HepG2 (cell line): ENCODE measurements at regions not wholly inside any gene's neighbourhood (a gene's known extent, or its start where the extent isn't known, plus 50 kb on each side); places are given as distances from the start of the nearest gene placed in this dataset.

Experiments
- BCL6 ChIP-seq: IDR thresholded peaks from 2 replicates; pipeline ENCODE4 v1.6.1; 2016; ENCODE audit warnings: missing genetic modification reagents, missing compliant biosample characterization
- BRF2 ChIP-seq: sonication (generic); formaldehyde crosslinking; IDR thresholded peaks from 2 replicates; pipeline ENCODE4 v1.8.1; 2022; ENCODE audit warnings: mild to moderate bottlenecking, missing genetic modification reagents
- HBP1 ChIP-seq: IDR thresholded peaks from 2 replicates; pipeline ENCODE4 v1.6.1; 2016; ENCODE audit warnings: low read depth, control low read depth
- MEIS1 ChIP-seq: sonication (generic); formaldehyde crosslinking; IDR thresholded peaks from 2 replicates; pipeline ENCODE4 v1.9.0; 2021; ENCODE audit warnings: mild to moderate bottlenecking, missing genetic modification reagents, moderate library complexity, borderline replicate concordance
- MIXL1 ChIP-seq: IDR thresholded peaks from 2 replicates; pipeline ENCODE4 v1.6.1; 2016
- NCOA1 ChIP-seq: sonication (generic); formaldehyde crosslinking; IDR thresholded peaks from 2 replicates; pipeline ENCODE4 v1.9.0; 2021; ENCODE audit warnings: missing genetic modification reagents
- NFYB ChIP-seq: sonication (generic); formaldehyde crosslinking; IDR thresholded peaks from 2 replicates; pipeline ENCODE4 v1.4.0; 2020; ENCODE audit warnings: missing genetic modification reagents
- POGZ ChIP-seq: sonication (generic); formaldehyde crosslinking; IDR thresholded peaks from 2 replicates; pipeline ENCODE4 v1.4.0; 2020; ENCODE audit warnings: mild to moderate bottlenecking, missing genetic modification reagents
- RARA ChIP-seq: IDR thresholded peaks from 2 replicates; pipeline ENCODE4 v1.6.1; 2016; ENCODE audit warnings: missing genetic modification reagents, missing compliant biosample characterization
- REST ChIP-seq, 2 experiments: IDR thresholded peaks; 2 replicates each; pipeline ENCODE4 v1.6.1; 2011 to 2012; ENCODE audit warnings: low read length in 2 of 2, borderline replicate concordance in 1 of 2, low read depth in 1 of 2, mild to moderate bottlenecking in 1 of 2, moderate library complexity in 1 of 2
- RXRA ChIP-seq: sonication (generic); formaldehyde crosslinking; IDR thresholded peaks from 2 replicates; pipeline ENCODE4 v1.5.1; 2020; ENCODE audit warnings: missing genetic modification reagents
- SATB2 ChIP-seq: sonication (generic); formaldehyde crosslinking; IDR thresholded peaks from 2 replicates; pipeline ENCODE4 v1.5.0; 2020; ENCODE audit warnings: missing genetic modification reagents
- SMAD9 ChIP-seq: sonication (generic); formaldehyde crosslinking; IDR thresholded peaks from 2 replicates; pipeline ENCODE4 v1.5.1; 2020; ENCODE audit warnings: mild to moderate bottlenecking, missing genetic modification reagents
- SNAPC5 ChIP-seq: sonication (generic); formaldehyde crosslinking; IDR thresholded peaks from 2 replicates; pipeline ENCODE4 v1.8.1; 2023; ENCODE audit warnings: mild to moderate bottlenecking, missing genetic modification reagents, borderline replicate concordance
- ZC3H13 ChIP-seq: sonication (generic); formaldehyde crosslinking; IDR thresholded peaks from 2 replicates; pipeline ENCODE4 v1.8.1; 2023; ENCODE audit warnings: mild to moderate bottlenecking, missing genetic modification reagents, moderate library complexity
- ZFP62 ChIP-seq: sonication (generic); formaldehyde crosslinking; IDR thresholded peaks from 2 replicates; pipeline ENCODE4 v1.4.0; 2020; ENCODE audit warnings: missing genetic modification reagents
- ZIK1 ChIP-seq: sonication (generic); formaldehyde crosslinking; IDR thresholded peaks from 2 replicates; pipeline ENCODE4 v1.5.0; 2020; ENCODE audit warnings: mild to moderate bottlenecking, low read depth, missing genetic modification reagents, borderline replicate concordance
- ZMYM2 ChIP-seq: sonication (generic); formaldehyde crosslinking; IDR thresholded peaks from 2 replicates; pipeline ENCODE4 v1.8.0; 2022; ENCODE audit warnings: mild to moderate bottlenecking, missing genetic modification reagents
- ZNF282 ChIP-seq: fragments of 450-650 bp; IDR thresholded peaks from 2 replicates; pipeline ENCODE4 v1.6.1; 2018; ENCODE audit not compliant: partially characterized antibody
- ZNF543 ChIP-seq: sonication (generic); formaldehyde crosslinking; IDR thresholded peaks from 2 replicates; pipeline ENCODE4 v1.4.0; 2020; ENCODE audit warnings: mild to moderate bottlenecking, missing genetic modification reagents
- ZNF550 ChIP-seq: sonication (generic); formaldehyde crosslinking; IDR thresholded peaks from 2 replicates; pipeline ENCODE4 v1.4.0; 2020; ENCODE audit warnings: mild to moderate bottlenecking, missing genetic modification reagents, borderline replicate concordance
- ZNF580 ChIP-seq: IDR thresholded peaks from 2 replicates; pipeline ENCODE4 v1.6.1; 2016; ENCODE audit warnings: low read depth, borderline replicate concordance
- ZNF670 ChIP-seq: sonication (generic); formaldehyde crosslinking; IDR thresholded peaks from 2 replicates; pipeline ENCODE4 v1.8.0; 2022; ENCODE audit warnings: mild to moderate bottlenecking, missing genetic modification reagents, borderline replicate concordance
- ZNF878 ChIP-seq: sonication (generic); formaldehyde crosslinking; IDR thresholded peaks from 2 replicates; pipeline ENCODE4 v1.8.1; 2023; ENCODE audit warnings: mild to moderate bottlenecking, missing genetic modification reagents, moderate library complexity

- TF ChIP-seq ZC3H13 (no peak), SNAPC5 (CRISPR knock-in tag) (no peak; the same call in 1 of the 2 replicates), BRF2 (CRISPR knock-in tag) (no peak), ZNF878 (CRISPR knock-in tag) (peak; percentile 41; the same call in 1 of the 2 replicates), HBP1 (CRISPR knock-in tag) (no peak), ZNF543 (peak; percentile 88), ZNF670 (CRISPR knock-in tag) (no peak), BCL6 (peak; percentile 88), ZIK1 (CRISPR knock-in tag) (peak; percentile 95), NFYB (CRISPR knock-in tag) (no peak), ZNF282 (no peak), ZNF550 (CRISPR knock-in tag) (no peak), NCOA1 (CRISPR knock-in tag) (no peak), POGZ (CRISPR knock-in tag) (peak; percentile 82), ZNF580 (peak; percentile 91; the same call in 1 of the 2 replicates), ZFP62 (CRISPR knock-in tag) (no peak), ZMYM2 (CRISPR knock-in tag) (peak; percentile 77; the same call in 1 of the 2 replicates), MEIS1 (CRISPR knock-in tag) (0 out of 2 replicates have a peak, but pooled peaks have one; percentile 46), REST (IDR thresholded peaks at IDR 0.05; ENCODE audit: borderline replicate concordance in 1 of 2, low read depth in 1 of 2, low read length in 2 of 2) (peak in 1 of 2 experiments; percentile 30; a peak in 1 of 4 replicates), SMAD9 (no peak), MIXL1 (CRISPR knock-in tag) (0 out of 2 replicates have a peak, but pooled peaks have one; percentile 33), RARA (CRISPR knock-in tag) (peak; percentile 91), RXRA (CRISPR knock-in tag) (peak; percentile 93), SATB2 (CRISPR knock-in tag) (no peak)
These were observed 61.7 kb downstream of the ADRA2C start (continued) for GRCh38 chr4:3827616-3828492.
